H9 (cell line): ENCODE measurements at regions not wholly inside any gene's neighbourhood (a gene's known extent, or its start where the extent isn't known, plus 50 kb on each side); places are given as distances from the start of the nearest gene placed in this dataset.

Source experiments
- DNase-seq: peaks from one replicate; pipeline ENCODE4 v3.0.0-alpha.2; 2017
- H2AFZ ChIP-seq: one replicate; pipeline ENCODE4 v1.6.1; 2013; ENCODE audit warnings: mild to moderate bottlenecking, low read length, control low read depth, moderate library complexity
- H2AK5ac ChIP-seq: 2 replicates; pipeline ENCODE4 v1.6.1; 2013; ENCODE audit warnings: low read length, control low read depth, mixed read lengths; ENCODE audit not compliant: insufficient read length
- H2BK120ac ChIP-seq: one replicate; pipeline ENCODE4 v1.6.1; 2013; ENCODE audit warnings: low read depth, mild to moderate bottlenecking, low read length, control low read depth, inconsistent platforms; ENCODE audit not compliant: poor library complexity, severe bottlenecking
- H2BK12ac ChIP-seq: 2 replicates; pipeline ENCODE4 v1.6.1; 2013; ENCODE audit warnings: low read length, control low read depth, mixed read lengths, low read depth; ENCODE audit not compliant: insufficient read length
- H2BK15ac ChIP-seq: 2 replicates; pipeline ENCODE4 v1.6.1; 2013; ENCODE audit warnings: low read depth, low read length, control low read depth
- H2BK20ac ChIP-seq: one replicate; pipeline ENCODE4 v1.6.1; 2013; ENCODE audit warnings: low read depth, mild to moderate bottlenecking, low read length, control low read depth, inconsistent platforms; ENCODE audit not compliant: poor library complexity, severe bottlenecking
- H2BK5ac ChIP-seq: 2 replicates; pipeline ENCODE4 v1.6.1; 2013; ENCODE audit warnings: low read length, control low read depth, mixed read lengths; ENCODE audit not compliant: insufficient read length
- H3K14ac ChIP-seq: 2 replicates; pipeline ENCODE4 v1.6.1; 2013; ENCODE audit warnings: low read length, control low read depth; ENCODE audit not compliant: insufficient read depth
- H3K18ac ChIP-seq: 2 replicates; pipeline ENCODE4 v1.6.1; 2013; ENCODE audit warnings: low read depth, mild to moderate bottlenecking, mixed read lengths, low read length, control low read depth; ENCODE audit not compliant: insufficient read length
- H3K23ac ChIP-seq: 2 replicates; pipeline ENCODE4 v1.6.1; 2013; ENCODE audit warnings: low read length, control low read depth, mixed read lengths, low read depth; ENCODE audit not compliant: insufficient read length
- H3K23me2 ChIP-seq: 2 replicates; pipeline ENCODE4 v1.6.1; 2013; ENCODE audit warnings: low read depth, mild to moderate bottlenecking, mixed read lengths, low read length, control low read depth; ENCODE audit not compliant: insufficient read length, poor library complexity, severe bottlenecking
- H3K27ac ChIP-seq: 2 replicates; pipeline ENCODE4 v1.5.1; 2013; ENCODE audit warnings: low read length, control low read depth, mixed read lengths, low read depth; ENCODE audit not compliant: insufficient read length
- H3K27me3 ChIP-seq: 2 replicates; pipeline ENCODE4 v1.6.1; 2013; ENCODE audit warnings: low read length, control low read depth, inconsistent platforms; ENCODE audit not compliant: insufficient read depth
- H3K4ac ChIP-seq: 2 replicates; pipeline ENCODE4 v1.6.1; 2013; ENCODE audit warnings: low read depth, mild to moderate bottlenecking, control low read depth, inconsistent platforms, low read length, moderate library complexity
- H3K4me1 ChIP-seq: 2 replicates; pipeline ENCODE4 v1.6.1; 2013; ENCODE audit warnings: low read length, control low read depth, inconsistent platforms; ENCODE audit not compliant: insufficient read depth
- H3K4me2 ChIP-seq: 2 replicates; pipeline ENCODE4 v1.6.1; 2013; ENCODE audit warnings: low read length, control low read depth, mixed read lengths; ENCODE audit not compliant: insufficient read length, insufficient read depth
- H3K56ac ChIP-seq: 2 replicates; pipeline ENCODE4 v1.6.1; 2013; ENCODE audit warnings: low read depth, mild to moderate bottlenecking, mixed read lengths, low read length, control low read depth; ENCODE audit not compliant: insufficient read length
- H3K79me1 ChIP-seq: 2 replicates; pipeline ENCODE4 v1.6.1; 2013; ENCODE audit warnings: low read depth, mild to moderate bottlenecking, moderate library complexity, low read length, control low read depth, inconsistent platforms; ENCODE audit not compliant: insufficient read depth, poor library complexity, severe bottlenecking
- H3K79me2 ChIP-seq: 2 replicates; pipeline ENCODE4 v1.6.1; 2013; ENCODE audit warnings: low read length, control low read depth, inconsistent platforms; ENCODE audit not compliant: insufficient read depth
- H3K9ac ChIP-seq: 2 replicates; pipeline ENCODE4 v1.6.1; 2013; ENCODE audit warnings: low read length, control low read depth, mixed read lengths; ENCODE audit not compliant: insufficient read length; ENCODE audit errors: extremely low read depth
- H3K9me3 ChIP-seq: one replicate; pipeline ENCODE4 v1.6.1; 2013; ENCODE audit warnings: low read depth, low read length, inconsistent platforms; ENCODE audit not compliant: control insufficient read depth
- H3T11ph ChIP-seq: one replicate; pipeline ENCODE4 v1.6.1; 2013; ENCODE audit warnings: mild to moderate bottlenecking, low read length, control low read depth, inconsistent platforms
- H4K20me1 ChIP-seq: one replicate; pipeline ENCODE4 v1.6.1; 2013; ENCODE audit not compliant: control insufficient read depth, insufficient read length, insufficient read depth
- H4K5ac ChIP-seq: 2 replicates; pipeline ENCODE4 v1.6.1; 2013; ENCODE audit warnings: low read depth, mild to moderate bottlenecking, mixed read lengths, low read length, control low read depth; ENCODE audit not compliant: insufficient read length
- H4K8ac ChIP-seq: replicated peaks from 2 replicates; pipeline ENCODE4 v1.6.1; 2013; ENCODE audit warnings: low read length, control low read depth, mixed read lengths, low read depth; ENCODE audit not compliant: insufficient read length
- H4K91ac ChIP-seq: 2 replicates; pipeline ENCODE4 v1.6.1; 2013; ENCODE audit warnings: low read depth, mild to moderate bottlenecking, moderate library complexity, mixed read lengths, low read length, control low read depth; ENCODE audit not compliant: insufficient read length
- H3K27ac Mint-ChIP-seq, 3 experiments: 2 replicates in 2 of 3; 3 replicates in 1 of 3; pipeline ENCODE4 v1.8.0; 2020 to 2021; ENCODE audit warnings: mixed read lengths in 3 of 3, mild to moderate bottlenecking in 1 of 3, moderate library complexity in 1 of 3
- H3K27me3 Mint-ChIP-seq: 2 replicates; pipeline ENCODE4 v1.8.0; 2021; ENCODE audit warnings: low read depth, mild to moderate bottlenecking, moderate library complexity, mixed read lengths
- H3K36me3 Mint-ChIP-seq, 3 experiments: 2 replicates in 2 of 3; 3 replicates in 1 of 3; pipeline ENCODE4 v1.8.0; 2020 to 2021; ENCODE audit warnings: low read depth in 3 of 3, mixed read lengths in 3 of 3; ENCODE audit not compliant: insufficient read depth in 1 of 3
- H3K4me1 Mint-ChIP-seq, 2 experiments: 2 replicates each; pipeline ENCODE4 v1.8.0; 2020; ENCODE audit warnings: mixed read lengths in 2 of 2
- H3K4me3 Mint-ChIP-seq, 2 experiments: 2 replicates in 1 of 2; 3 replicates in 1 of 2; pipeline ENCODE4 v1.8.0; 2020 to 2021; ENCODE audit warnings: mild to moderate bottlenecking in 2 of 2, mixed read lengths in 2 of 2, moderate library complexity in 1 of 2
- H3K9me3 Mint-ChIP-seq, 2 experiments: 2 replicates in 1 of 2; 3 replicates in 1 of 2; pipeline ENCODE4 v1.8.0; 2020; ENCODE audit warnings: mild to moderate bottlenecking in 2 of 2, mixed read lengths in 2 of 2, moderate library complexity in 1 of 2
- TF ChIP-seq, protein P1 (sequence below): fragments of 200-600 bp; sonication (generic); conservative IDR thresholded peaks from 3 replicates; pipeline ENCODE4 v1.8.0; 2021; ENCODE audit warnings: antibody characterized with exemption, mild to moderate bottlenecking

DNA sequence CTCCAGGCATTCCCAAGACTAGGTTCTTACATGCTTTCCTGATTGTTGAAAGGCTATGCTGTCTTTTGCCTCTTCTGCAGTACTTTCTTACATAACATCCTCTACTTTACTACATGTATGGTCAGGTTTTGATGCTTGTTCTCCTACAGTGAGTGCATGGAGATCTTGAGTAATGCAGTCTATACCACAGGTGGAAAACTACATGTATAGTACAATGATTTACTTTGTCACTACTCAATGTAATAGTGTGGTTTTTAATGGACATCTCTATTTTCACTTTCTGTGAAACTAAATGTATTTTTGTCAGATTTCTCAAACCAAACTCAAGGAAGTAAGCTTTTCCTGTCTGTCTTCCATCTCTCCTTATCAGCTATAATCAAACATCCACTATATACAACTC, 657.0 kb downstream of the TUSC7 start:
- H2BK15ac ChIP-seq, result no peak overlapping the region
- Mint-ChIP-seq H3K36me3 (peaks cover 12 to 29% (median 18%) of the 10 kb centered on the region in 3 experiments; a peak in 5 of 7 replicates), H3K4me1 (0 out of 4 replicates have a peak, but pooled peaks cover 0 to 2% of the 10 kb centered on the region in 2 experiments), H3K27ac (no peak overlapping the region), H3K9me3 (peaks cover 22 to 27% of the 10 kb centered on the region in 2 experiments), H3K27me3 (no peaks in the 10 kb centered on the region; the same call in none of the 2 replicates), H3K4me3 (no peak overlapping the region)
- no peak overlapping the region for H3K4me2 ChIP-seq
- H3K56ac ChIP-seq, result no peak overlapping the region
- no peak overlapping the region for H3K23ac ChIP-seq
- no peak overlapping the region for H2BK12ac ChIP-seq
- H4K20me1 ChIP-seq, result no peaks in the 10 kb centered on the region
- no peaks in the 10 kb centered on the region for H3K79me2 ChIP-seq
- H3T11ph ChIP-seq, result no peak overlapping the region
- H3K27me3 ChIP-seq, result no peaks in the 10 kb centered on the region
- no peak overlapping the region for H3K9ac ChIP-seq
- TF ChIP-seq, protein P1, sequence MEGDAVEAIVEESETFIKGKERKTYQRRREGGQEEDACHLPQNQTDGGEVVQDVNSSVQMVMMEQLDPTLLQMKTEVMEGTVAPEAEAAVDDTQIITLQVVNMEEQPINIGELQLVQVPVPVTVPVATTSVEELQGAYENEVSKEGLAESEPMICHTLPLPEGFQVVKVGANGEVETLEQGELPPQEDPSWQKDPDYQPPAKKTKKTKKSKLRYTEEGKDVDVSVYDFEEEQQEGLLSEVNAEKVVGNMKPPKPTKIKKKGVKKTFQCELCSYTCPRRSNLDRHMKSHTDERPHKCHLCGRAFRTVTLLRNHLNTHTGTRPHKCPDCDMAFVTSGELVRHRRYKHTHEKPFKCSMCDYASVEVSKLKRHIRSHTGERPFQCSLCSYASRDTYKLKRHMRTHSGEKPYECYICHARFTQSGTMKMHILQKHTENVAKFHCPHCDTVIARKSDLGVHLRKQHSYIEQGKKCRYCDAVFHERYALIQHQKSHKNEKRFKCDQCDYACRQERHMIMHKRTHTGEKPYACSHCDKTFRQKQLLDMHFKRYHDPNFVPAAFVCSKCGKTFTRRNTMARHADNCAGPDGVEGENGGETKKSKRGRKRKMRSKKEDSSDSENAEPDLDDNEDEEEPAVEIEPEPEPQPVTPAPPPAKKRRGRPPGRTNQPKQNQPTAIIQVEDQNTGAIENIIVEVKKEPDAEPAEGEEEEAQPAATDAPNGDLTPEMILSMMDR, result no peak
- no peaks in the 10 kb centered on the region for H3K79me1 ChIP-seq
- no peak overlapping the region for H3K14ac ChIP-seq
- no peak overlapping the region for H2AFZ ChIP-seq
- H2BK5ac ChIP-seq, result no peak overlapping the region
- no peak for DNase-seq
- no peak overlapping the region for H2AK5ac ChIP-seq
- H4K5ac ChIP-seq, result no peak overlapping the region
- H3K18ac ChIP-seq, result no peak overlapping the region
- H3K4ac ChIP-seq, result no peak overlapping the region
- H3K27ac ChIP-seq, result no peak overlapping the region
- no peaks in the 10 kb centered on the region for H3K9me3 ChIP-seq
- H2BK120ac ChIP-seq, result no peak overlapping the region
- H3K4me1 ChIP-seq, result no peaks in the 10 kb centered on the region
- no peak overlapping the region for H2BK20ac ChIP-seq
- H3K23me2 ChIP-seq, result no peaks in the 10 kb centered on the region
- H4K8ac ChIP-seq, result no peak overlapping the region
- H4K91ac ChIP-seq, result no peak overlapping the region
